GM19043 (cell line): ENCODE measurements at regions not wholly inside any gene's neighbourhood (a gene's known extent, or its start where the extent isn't known, plus 50 kb on each side); places are given as distances from the start of the nearest gene placed in this dataset.
"Not testable (repeated sequence)": the region's sequence is repeated elsewhere in the genome, so short reads cannot be mapped to it uniquely, and the experiment has no call there.

Experiments used
- ATAC-seq: cut with Tn5 transposase; IDR thresholded peaks from one replicate; pipeline ENCODE4 v1.9.1; 2021; ENCODE audit warnings: low read depth; ENCODE audit not compliant: unreplicated experiment

- ATAC-seq = no peak
Observed at GRCh38 chr3:145429546-145429945, 731.4 kb downstream of the PLOD2 start.

- ATAC-seq = no peak
Observed at GRCh38 chr3:145448436-145448835, 712.5 kb downstream of the PLOD2 start.

GRCh38 chr3:145450018-145450682 lies 710.8 kb downstream of the PLOD2 start:
- ATAC-seq = no peak

GRCh38 chr3:145457825-145458552 lies 703.0 kb downstream of the PLOD2 start:
- ATAC-seq = no peak

- ATAC-seq = not testable (repeated sequence)
Observed at GRCh38 chr3:145459681-145460080, 701.3 kb downstream of the PLOD2 start.

GRCh38 chr3:145471976-145472375 lies 689.0 kb downstream of the PLOD2 start:
- no peak for ATAC-seq

GRCh38 chr3:145482735-145483134 lies 678.2 kb downstream of the PLOD2 start:
- ATAC-seq = not testable (repeated sequence)

- ATAC-seq = no peak
Observed at GRCh38 chr3:145483992-145484391, 677.0 kb downstream of the PLOD2 start.

- ATAC-seq = no peak
Observed at GRCh38 chr3:145489011-145489410, 672.0 kb downstream of the PLOD2 start.

- no peak for ATAC-seq
Observed at GRCh38 chr3:145490088-145491048, 670.6 kb downstream of the PLOD2 start.

GRCh38 chr3:145492456-145492855 lies 668.5 kb downstream of the PLOD2 start:
- ATAC-seq = no peak

- not testable (repeated sequence) for ATAC-seq
Observed at GRCh38 chr3:145517416-145517815, 643.6 kb downstream of the PLOD2 start.

GRCh38 chr3:145518639-145519038 lies 642.3 kb downstream of the PLOD2 start:
- no peak for ATAC-seq

- no peak for ATAC-seq
Observed at GRCh38 chr3:145519398-145520047, 641.5 kb downstream of the PLOD2 start.

- ATAC-seq = no peak
Observed at GRCh38 chr3:145522179-145522578, 638.8 kb downstream of the PLOD2 start.

- ATAC-seq = no peak
Observed at GRCh38 chr3:145522893-145523651, 637.9 kb downstream of the PLOD2 start.

GRCh38 chr3:145531548-145531947 lies 629.4 kb downstream of the PLOD2 start:
- no peak for ATAC-seq

GRCh38 chr3:145533696-145534095 lies 627.3 kb downstream of the PLOD2 start:
- ATAC-seq = no peak

GRCh38 chr3:145536461-145536860 lies 624.5 kb downstream of the PLOD2 start:
- no peak for ATAC-seq

GRCh38 chr3:145550522-145550921 lies 610.5 kb downstream of the PLOD2 start:
- no peak for ATAC-seq
